ENCODE measurements at regions not wholly inside any gene's neighbourhood (a gene's known extent, or its start where the extent isn't known, plus 50 kb on each side); places are given as distances from the start of the nearest gene placed in this dataset.
A peak's percentile ranks its signal among the peaks of the same experiment; 100 is the strongest.

DNA sequence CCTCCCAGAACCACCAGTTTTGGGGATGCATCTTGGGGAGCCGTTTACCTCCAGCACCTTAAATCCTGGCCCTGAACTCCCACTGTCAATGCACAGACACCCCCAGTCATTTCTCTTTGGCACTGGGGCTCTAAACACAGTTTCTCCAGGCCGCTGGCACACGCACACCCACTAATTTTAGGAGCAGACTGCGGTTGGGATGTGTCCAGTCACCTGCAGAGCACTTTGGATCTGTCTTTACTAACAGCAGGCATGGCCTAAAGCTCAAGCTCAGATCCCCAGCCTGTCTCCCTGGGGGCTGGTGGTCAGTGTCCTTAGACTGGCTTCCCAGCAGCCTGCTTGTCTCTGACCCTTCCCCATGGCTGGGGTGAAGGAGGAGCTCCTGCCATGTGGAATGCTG, 49.9 kb downstream of the SYNE3 start:
- no peaks in the 10 kb centered on the region for H3K9me3 ChIP-seq (replicated peaks; ENCODE audit: low read length)
- H3K9ac ChIP-seq (ENCODE audit: low read depth, low read length), result no peak overlapping the region
- H3K4me3 ChIP-seq (ENCODE audit: low read length), result no peak overlapping the region
- no peaks in the 10 kb centered on the region for H3K27me3 ChIP-seq (ENCODE audit: control insufficient read depth, insufficient read depth, low read length)
- H3K4me1 ChIP-seq (ENCODE audit: control insufficient read depth, insufficient read depth, low read length), result peaks cover 1% of the 10 kb centered on the region
- no peak overlapping the region for H3K4me2 ChIP-seq (ENCODE audit: low read length)
- peaks cover 11% of the 10 kb centered on the region for H3K36me3 ChIP-seq (ENCODE audit: insufficient read depth, low read length)

DNA sequence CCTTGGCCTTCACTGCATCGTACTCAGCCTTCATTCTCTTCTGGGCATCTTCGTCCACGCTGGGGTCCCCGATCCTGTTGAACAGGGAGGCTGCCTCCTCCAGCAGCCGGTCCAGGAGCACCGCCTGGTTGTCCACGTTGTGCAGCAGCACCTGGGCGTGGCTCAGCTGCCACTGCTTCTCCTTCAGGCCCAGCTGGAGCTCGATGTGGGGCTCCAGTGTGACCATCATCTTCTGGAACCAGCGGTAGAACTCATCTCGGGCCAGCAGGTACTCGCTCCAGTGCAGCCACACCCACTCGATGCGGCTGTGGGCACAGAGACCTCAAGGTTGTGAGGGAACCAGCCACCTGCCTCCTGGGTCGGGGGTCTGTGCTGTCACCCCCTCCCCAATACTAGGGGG, 50.5 kb downstream of the SYNE3 start:
- peaks cover 7% of the 10 kb centered on the region for H3K4me1 ChIP-seq (ENCODE audit: control insufficient read depth, insufficient read depth, low read length)
- peaks cover 11% of the 10 kb centered on the region for H3K36me3 ChIP-seq (ENCODE audit: insufficient read depth, low read length)
- H3K9ac ChIP-seq (ENCODE audit: low read depth, low read length), result no peak overlapping the region
- no peak overlapping the region for H3K4me3 ChIP-seq (ENCODE audit: low read length)
- H3K9me3 ChIP-seq (replicated peaks; ENCODE audit: low read length), result no peaks in the 10 kb centered on the region
- H3K4me2 ChIP-seq (ENCODE audit: low read length), result no peak overlapping the region
- no peaks in the 10 kb centered on the region for H3K27me3 ChIP-seq (ENCODE audit: control insufficient read depth, insufficient read depth, low read length)

DNA sequence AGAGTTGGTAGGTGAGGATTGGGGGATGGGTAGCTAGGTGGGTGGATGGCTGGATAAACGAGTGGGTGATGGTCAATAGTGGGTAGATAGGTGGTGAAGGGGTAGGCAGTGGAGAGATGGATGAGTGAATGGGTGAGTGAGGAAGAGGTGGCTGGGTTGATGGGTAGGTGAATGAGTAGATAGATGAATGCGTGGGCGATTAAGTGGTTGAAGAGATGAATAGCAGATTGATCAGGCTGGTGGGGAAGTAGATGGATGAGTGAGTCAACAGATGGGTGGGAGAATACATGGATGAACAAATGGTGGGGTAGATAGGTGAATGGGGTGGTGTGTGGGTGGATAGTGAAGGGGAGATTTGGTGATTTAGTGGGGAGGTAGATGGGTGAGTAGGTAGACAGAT, 51.1 kb downstream of the SYNE3 start:
- Histone ChIP-seq H3K4me3 (ENCODE audit: low read length) (no peak overlapping the region), H3K9me3 (replicated peaks; ENCODE audit: low read length) (no peaks in the 10 kb centered on the region), H3K4me2 (ENCODE audit: low read length) (no peak overlapping the region), H3K27me3 (ENCODE audit: control insufficient read depth, insufficient read depth, low read length) (no peaks in the 10 kb centered on the region), H3K4me1 (ENCODE audit: control insufficient read depth, insufficient read depth, low read length) (peaks cover 11% of the 10 kb centered on the region), H3K36me3 (ENCODE audit: insufficient read depth, low read length) (peaks cover 11% of the 10 kb centered on the region), H3K9ac (ENCODE audit: low read depth, low read length) (no peak overlapping the region)

DNA sequence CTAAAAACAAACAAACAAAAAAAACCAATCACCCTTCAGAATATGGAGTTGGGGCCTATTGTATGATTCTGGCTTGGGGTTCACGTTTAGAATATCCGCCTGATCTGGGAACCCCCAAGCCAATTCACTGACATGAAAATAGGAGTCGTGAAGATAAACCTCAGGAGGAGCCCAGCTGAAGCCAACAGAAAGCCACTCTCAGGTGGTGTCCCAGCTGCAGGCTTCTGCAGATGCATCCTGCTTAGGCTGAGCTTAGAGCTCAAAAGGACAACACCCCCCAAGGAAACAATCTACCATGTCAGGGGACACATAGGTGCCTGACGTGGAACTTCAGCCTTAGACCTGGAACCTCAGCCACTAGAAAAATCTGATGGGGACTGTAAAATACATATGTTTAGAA, 51.9 kb downstream of the SYNE3 start:
- H3K4me3 ChIP-seq (ENCODE audit: low read length), result no peak overlapping the region
- H3K9ac ChIP-seq (ENCODE audit: low read depth, low read length), result no peak overlapping the region
- no peaks in the 10 kb centered on the region for H3K27me3 ChIP-seq (ENCODE audit: control insufficient read depth, insufficient read depth, low read length)
- no peaks in the 10 kb centered on the region for H3K9me3 ChIP-seq (replicated peaks; ENCODE audit: low read length)
- H3K36me3 ChIP-seq (ENCODE audit: insufficient read depth, low read length), result peaks cover 11% of the 10 kb centered on the region
- H3K4me2 ChIP-seq (ENCODE audit: low read length), result no peak overlapping the region
- peaks cover 11% of the 10 kb centered on the region for H3K4me1 ChIP-seq (ENCODE audit: control insufficient read depth, insufficient read depth, low read length)

DNA sequence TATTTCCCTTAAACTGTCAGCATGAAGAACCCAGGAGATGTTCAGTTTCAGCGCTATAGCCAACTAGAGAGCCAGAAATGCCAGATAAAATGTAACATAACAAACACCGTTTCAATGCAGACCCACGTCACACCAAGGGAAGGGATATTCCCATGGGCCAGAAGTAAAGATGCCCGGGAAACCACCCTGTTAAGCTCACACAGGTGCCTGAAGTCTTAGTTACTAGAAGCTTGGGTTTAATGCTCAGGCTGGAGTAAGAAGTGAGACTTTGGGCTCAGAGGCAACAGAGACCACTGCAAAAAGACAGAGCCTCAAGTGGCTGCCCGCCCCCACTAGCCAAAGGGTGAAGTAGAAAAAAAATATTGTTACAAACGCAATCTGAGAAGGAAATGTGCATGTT, 52.3 kb downstream of the SYNE3 start:
- Histone ChIP-seq H3K4me1 (ENCODE audit: control insufficient read depth, insufficient read depth, low read length) (peaks cover 11% of the 10 kb centered on the region), H3K4me3 (ENCODE audit: low read length) (no peak overlapping the region), H3K9ac (ENCODE audit: low read depth, low read length) (no peak overlapping the region), H3K9me3 (replicated peaks; ENCODE audit: low read length) (no peaks in the 10 kb centered on the region), H3K27me3 (ENCODE audit: control insufficient read depth, insufficient read depth, low read length) (no peaks in the 10 kb centered on the region), H3K36me3 (ENCODE audit: insufficient read depth, low read length) (peaks cover 11% of the 10 kb centered on the region), H3K4me2 (ENCODE audit: low read length) (no peak overlapping the region)

DNA sequence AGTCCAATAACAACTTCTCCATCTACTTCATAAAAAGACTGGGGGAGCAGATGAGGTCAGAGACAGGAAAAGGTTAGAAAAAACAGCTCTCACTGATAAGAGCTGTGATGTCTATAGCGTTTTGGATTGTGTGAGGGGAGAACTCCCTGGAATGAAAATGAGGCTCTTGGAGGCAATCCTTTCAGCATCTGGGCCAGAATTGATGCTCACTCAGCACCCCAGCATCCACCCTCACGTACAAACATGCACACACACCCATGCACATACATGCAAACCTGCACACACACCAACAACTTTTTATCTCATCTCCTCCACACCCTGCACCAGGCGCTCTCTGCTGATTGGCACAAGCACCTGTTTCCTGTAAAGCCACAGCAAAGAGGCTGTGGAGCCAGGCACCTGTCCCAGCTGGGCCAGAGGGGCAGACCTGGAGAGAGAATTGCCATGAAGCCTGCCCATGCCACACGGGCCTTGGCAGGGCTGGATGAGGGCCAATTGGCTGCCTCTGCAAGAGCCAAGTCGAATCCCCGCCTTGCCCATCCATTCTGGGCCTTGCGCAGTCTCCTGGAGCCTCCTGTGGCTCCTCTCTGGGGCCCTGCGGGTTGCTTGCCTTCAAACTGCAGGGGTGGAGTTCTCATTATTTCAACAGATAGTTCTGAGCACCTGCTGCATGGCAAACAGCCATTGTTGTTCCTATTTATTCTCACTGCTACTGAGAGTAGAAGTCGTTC, 53.1 kb downstream of the SYNE3 start:
- Histone ChIP-seq H3K36me3 (ENCODE audit: insufficient read depth, low read length) (peaks cover 11% of the 10 kb centered on the region), H3K27me3 (ENCODE audit: control insufficient read depth, insufficient read depth, low read length) (no peaks in the 10 kb centered on the region), H3K4me2 (ENCODE audit: low read length) (no peak overlapping the region), H3K9me3 (replicated peaks; ENCODE audit: low read length) (no peaks in the 10 kb centered on the region), H3K9ac (ENCODE audit: low read depth, low read length) (no peak overlapping the region), H3K4me3 (ENCODE audit: low read length) (no peak overlapping the region), H3K4me1 (ENCODE audit: control insufficient read depth, insufficient read depth, low read length) (peaks cover 11% of the 10 kb centered on the region)

DNA sequence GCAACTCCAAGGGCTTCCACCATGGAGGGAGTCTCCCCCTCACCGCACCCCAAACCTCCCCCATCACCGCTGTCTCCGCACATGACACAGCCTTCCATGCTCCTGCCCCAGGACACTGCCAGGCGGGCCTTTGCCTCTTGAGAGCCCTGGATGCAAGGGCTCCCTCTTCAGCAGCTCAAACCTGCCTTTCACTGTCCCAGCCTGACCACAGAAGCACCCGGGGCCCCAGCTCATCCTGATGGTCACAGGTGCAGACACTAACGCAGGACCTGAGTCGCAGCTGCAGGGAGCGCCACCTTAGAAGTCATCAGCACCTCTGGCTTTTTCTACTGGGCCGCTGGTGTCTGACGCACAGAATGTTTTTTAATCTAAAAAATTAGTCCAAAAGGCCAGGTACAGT, 54.0 kb downstream of the SYNE3 start:
- no peaks in the 10 kb centered on the region for H3K27me3 ChIP-seq (ENCODE audit: control insufficient read depth, insufficient read depth, low read length)
- H3K4me2 ChIP-seq (ENCODE audit: low read length), result no peak overlapping the region
- H3K9ac ChIP-seq (ENCODE audit: low read depth, low read length), result no peak overlapping the region
- peaks cover 11% of the 10 kb centered on the region for H3K4me1 ChIP-seq (ENCODE audit: control insufficient read depth, insufficient read depth, low read length)
- no peaks in the 10 kb centered on the region for H3K9me3 ChIP-seq (replicated peaks; ENCODE audit: low read length)
- H3K36me3 ChIP-seq (ENCODE audit: insufficient read depth, low read length), result peaks cover 11% of the 10 kb centered on the region
- no peak overlapping the region for H3K4me3 ChIP-seq (ENCODE audit: low read length)

DNA sequence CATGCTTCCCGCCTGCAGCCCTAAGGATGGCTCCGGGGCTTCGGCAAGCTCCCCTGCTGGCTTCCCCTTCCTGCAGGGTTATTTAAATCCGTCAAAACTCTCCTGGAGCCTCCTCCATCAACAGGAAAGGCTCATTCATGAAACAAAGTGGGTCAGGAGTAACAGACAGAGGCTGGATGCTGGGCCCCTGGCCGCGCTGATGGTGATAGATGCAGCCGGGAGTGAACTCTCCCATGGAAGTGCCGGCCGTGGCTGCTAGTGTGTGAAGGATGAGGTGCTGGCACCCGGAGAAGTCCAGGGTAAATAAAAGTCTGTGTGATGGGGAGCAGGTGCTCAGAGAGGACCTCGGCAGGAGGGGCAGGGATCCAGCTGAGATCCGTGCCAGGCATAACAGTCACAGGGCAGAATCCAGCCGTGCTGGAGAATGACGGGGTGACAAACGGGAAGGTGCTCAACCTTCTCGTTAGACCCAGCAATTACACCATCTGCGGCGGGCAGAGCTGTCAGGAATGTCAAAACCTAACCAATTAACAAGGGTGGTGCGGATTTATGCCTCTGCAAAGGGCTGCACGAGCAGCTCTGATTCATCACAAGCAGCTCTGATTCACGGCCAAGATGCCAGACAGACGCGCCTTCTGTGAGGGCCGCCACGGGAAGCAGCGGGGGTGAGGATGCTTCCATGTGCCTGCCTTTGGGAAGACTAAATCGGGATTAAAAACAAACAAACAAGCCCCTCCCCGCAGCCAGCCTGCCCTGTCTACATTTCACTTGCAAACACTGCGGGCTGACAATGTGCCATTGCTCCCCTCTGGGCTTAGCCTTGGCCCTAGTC, 55.6 kb downstream of the SYNE3 start:
- no peaks in the 10 kb centered on the region for H3K9me3 ChIP-seq (replicated peaks; ENCODE audit: low read length)
- no peaks in the 10 kb centered on the region for H3K27me3 ChIP-seq (ENCODE audit: control insufficient read depth, insufficient read depth, low read length)
- peaks cover 8% of the 10 kb centered on the region for H3K36me3 ChIP-seq (ENCODE audit: insufficient read depth, low read length)
- H3K9ac ChIP-seq (ENCODE audit: low read depth, low read length), result no peak overlapping the region
- H3K4me1 ChIP-seq (ENCODE audit: control insufficient read depth, insufficient read depth, low read length), result peaks cover 11% of the 10 kb centered on the region
- peak overlapping the region; percentile 32 for H3K4me2 ChIP-seq (ENCODE audit: low read length)
- no peak overlapping the region for H3K4me3 ChIP-seq (ENCODE audit: low read length)

DNA sequence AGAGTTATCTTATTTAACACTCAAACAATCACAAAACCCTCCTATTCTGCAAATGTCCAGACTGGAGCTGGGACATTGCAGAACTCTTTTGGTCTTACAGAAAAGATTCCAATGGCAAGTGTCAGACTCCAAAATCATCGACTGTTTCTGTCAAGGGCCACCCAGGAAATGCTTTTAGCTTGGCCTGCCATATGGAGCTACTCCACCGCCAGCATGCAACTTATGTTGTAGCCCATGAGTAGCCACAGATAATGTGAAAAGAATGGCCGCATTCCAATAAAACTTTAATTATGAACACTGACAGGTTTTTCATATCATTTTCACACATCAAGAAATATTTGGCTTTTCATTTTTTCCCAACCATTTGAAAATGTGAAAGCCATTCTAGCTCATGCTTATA, 57.5 kb downstream of the SYNE3 start:
- no peaks in the 10 kb centered on the region for H3K27me3 ChIP-seq (ENCODE audit: control insufficient read depth, insufficient read depth, low read length)
- peaks cover 6% of the 10 kb centered on the region for H3K36me3 ChIP-seq (ENCODE audit: insufficient read depth, low read length)
- H3K4me1 ChIP-seq (ENCODE audit: control insufficient read depth, insufficient read depth, low read length), result peaks cover 11% of the 10 kb centered on the region
- no peak overlapping the region for H3K4me2 ChIP-seq (ENCODE audit: low read length)
- H3K4me3 ChIP-seq (ENCODE audit: low read length), result no peak overlapping the region
- H3K9me3 ChIP-seq (replicated peaks; ENCODE audit: low read length), result no peaks in the 10 kb centered on the region
- H3K9ac ChIP-seq (ENCODE audit: low read depth, low read length), result no peak overlapping the region

DNA sequence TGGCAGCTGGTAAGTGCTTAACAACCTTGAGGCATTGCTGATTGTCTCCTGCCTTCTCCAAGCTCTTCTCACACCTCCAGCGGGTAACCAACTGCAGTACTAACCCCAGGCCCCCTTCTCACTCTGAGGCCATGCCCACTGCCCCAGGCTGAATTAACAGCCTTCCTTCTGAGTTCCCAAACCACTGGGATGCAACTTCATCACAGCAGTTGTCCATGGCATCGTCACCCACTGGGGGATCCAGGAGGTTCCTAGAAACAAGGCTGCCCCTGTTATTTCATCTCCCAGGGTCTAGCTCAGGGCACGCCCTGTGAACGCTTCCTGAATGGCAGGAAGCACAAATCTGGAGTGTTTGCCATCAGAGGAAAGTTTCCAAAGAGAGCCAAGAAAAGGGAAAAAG, 58.0 kb downstream of the SYNE3 start:
- H3K4me2 ChIP-seq (ENCODE audit: low read length), result no peak overlapping the region
- peaks cover 6% of the 10 kb centered on the region for H3K36me3 ChIP-seq (ENCODE audit: insufficient read depth, low read length)

DNA sequence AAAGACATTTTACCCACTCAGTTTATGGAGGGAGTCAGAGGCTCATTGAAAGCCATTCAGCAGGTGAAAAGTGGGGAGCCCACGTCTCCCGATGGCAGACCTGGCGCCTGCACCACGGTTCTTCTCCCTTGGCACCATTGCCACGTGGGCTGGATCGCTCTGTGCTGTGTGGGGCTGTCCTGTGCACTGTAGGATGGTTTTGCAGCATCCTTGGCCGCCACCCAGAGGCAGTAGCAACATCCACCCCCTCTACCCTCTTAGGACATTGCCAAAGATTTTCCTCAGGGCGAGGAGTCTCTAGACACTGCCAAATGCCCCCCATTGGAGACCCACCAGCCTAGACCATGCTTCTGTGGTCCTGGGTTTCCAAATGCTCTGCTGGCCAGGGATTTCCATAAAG, 60.2 kb downstream of the SYNE3 start:
- Histone ChIP-seq H3K9me3 (replicated peaks; ENCODE audit: low read length) (no peaks in the 10 kb centered on the region), H3K36me3 (ENCODE audit: insufficient read depth, low read length) (peaks cover 14% of the 10 kb centered on the region), H3K27me3 (ENCODE audit: control insufficient read depth, insufficient read depth, low read length) (no peaks in the 10 kb centered on the region), H3K4me3 (ENCODE audit: low read length) (no peak overlapping the region), H3K4me1 (ENCODE audit: control insufficient read depth, insufficient read depth, low read length) (peaks cover 8% of the 10 kb centered on the region), H3K4me2 (ENCODE audit: low read length) (no peak overlapping the region), H3K9ac (ENCODE audit: low read depth, low read length) (no peak overlapping the region)

More for the DNA sequence above, 58.0 kb downstream of the SYNE3 start:
- peaks cover 11% of the 10 kb centered on the region for H3K4me1 ChIP-seq (ENCODE audit: control insufficient read depth, insufficient read depth, low read length)
- H3K4me3 ChIP-seq (ENCODE audit: low read length), result no peak overlapping the region
- no peak overlapping the region for H3K9ac ChIP-seq (ENCODE audit: low read depth, low read length)
- no peaks in the 10 kb centered on the region for H3K27me3 ChIP-seq (ENCODE audit: control insufficient read depth, insufficient read depth, low read length)
- no peaks in the 10 kb centered on the region for H3K9me3 ChIP-seq (replicated peaks; ENCODE audit: low read length)

DNA sequence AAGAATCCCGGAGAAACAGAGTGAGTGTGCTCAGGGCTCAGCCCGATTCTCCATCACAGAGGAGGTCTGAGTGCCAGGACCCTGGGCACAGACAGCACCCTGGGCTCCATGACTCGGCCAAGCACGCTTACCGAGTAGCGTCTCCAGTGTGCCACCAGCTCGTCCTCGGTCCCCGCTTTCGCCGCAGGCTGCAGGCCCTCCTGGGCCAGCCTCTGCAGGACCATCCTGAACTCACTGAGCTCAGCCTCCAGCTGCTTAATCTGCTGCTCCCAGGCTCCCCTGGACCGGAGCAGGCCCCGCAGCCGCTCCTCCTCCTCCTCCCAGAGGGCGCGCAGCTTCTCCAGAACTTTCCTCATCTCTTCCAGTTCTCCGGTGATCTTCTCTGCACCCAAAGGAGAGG, 61.2 kb downstream of the SYNE3 start:
- H3K4me2 ChIP-seq (ENCODE audit: low read length), result no peak overlapping the region
- H3K4me3 ChIP-seq (ENCODE audit: low read length), result no peak overlapping the region
- H3K4me1 ChIP-seq (ENCODE audit: control insufficient read depth, insufficient read depth, low read length), result no peaks in the 10 kb centered on the region
- H3K27me3 ChIP-seq (ENCODE audit: control insufficient read depth, insufficient read depth, low read length), result no peaks in the 10 kb centered on the region
- H3K36me3 ChIP-seq (ENCODE audit: insufficient read depth, low read length), result peaks cover 14% of the 10 kb centered on the region
- H3K9ac ChIP-seq (ENCODE audit: low read depth, low read length), result no peak overlapping the region
- H3K9me3 ChIP-seq (replicated peaks; ENCODE audit: low read length), result no peaks in the 10 kb centered on the region

Measured in skeletal muscle satellite cell (primary cell).